ENCODE measurements at regions not wholly inside any gene's neighbourhood (a gene's known extent, or its start where the extent isn't known, plus 50 kb on each side); places are given as distances from the start of the nearest gene placed in this dataset.

- DNase-seq (ENCODE audit: low read depth in 4 of 4, low spot score in 2 of 4): no peak
Observed at GRCh38 chr12:90173499-90174197, 465.0 kb upstream of the ATP2B1 start.

DNA sequence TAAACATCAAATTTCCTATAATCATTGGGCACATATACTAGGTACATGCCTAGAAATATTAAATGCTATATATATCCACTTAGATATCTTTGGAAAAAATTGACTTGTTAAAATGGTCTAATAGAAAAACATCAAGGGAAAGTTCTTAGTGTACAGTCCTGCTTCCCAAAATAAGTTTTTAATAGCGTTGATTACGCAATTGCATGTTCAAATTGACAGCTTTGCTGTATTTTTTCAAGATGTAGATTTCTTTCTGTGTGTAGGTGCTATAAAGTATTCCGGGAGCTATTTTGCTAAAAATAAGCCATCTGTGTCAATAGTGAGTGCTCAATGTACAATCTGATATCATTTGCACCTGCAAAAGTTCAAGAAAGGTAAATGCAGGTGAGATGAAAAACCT is 463.9 kb upstream of the ATP2B1 start:
- no peak for DNase-seq (ENCODE audit: low read depth in 4 of 4, low spot score in 2 of 4)

DNA sequence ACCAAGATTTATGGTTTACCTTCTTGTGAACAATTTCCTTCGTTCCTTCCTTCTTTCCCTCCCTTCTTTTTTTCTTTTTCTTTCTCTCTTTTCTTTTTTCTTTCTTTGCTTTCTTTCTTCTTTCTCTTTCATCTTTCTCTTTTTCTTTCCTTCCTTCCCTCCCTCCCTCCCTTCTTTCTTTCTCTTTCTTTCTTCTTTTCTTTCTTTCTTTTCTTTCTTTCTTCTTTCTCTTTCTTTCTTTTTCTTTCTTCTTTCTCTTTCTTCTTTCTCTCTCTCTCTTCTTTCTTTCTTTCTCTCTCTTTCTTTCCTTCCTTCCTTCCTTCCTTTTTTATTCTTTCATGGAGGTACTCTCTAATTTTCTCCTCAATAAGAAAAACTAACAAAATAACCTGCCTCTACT is 462.1 kb upstream of the ATP2B1 start:
- DNase-seq (ENCODE audit: low read depth in 4 of 4, low spot score in 2 of 4): no peak

DNA sequence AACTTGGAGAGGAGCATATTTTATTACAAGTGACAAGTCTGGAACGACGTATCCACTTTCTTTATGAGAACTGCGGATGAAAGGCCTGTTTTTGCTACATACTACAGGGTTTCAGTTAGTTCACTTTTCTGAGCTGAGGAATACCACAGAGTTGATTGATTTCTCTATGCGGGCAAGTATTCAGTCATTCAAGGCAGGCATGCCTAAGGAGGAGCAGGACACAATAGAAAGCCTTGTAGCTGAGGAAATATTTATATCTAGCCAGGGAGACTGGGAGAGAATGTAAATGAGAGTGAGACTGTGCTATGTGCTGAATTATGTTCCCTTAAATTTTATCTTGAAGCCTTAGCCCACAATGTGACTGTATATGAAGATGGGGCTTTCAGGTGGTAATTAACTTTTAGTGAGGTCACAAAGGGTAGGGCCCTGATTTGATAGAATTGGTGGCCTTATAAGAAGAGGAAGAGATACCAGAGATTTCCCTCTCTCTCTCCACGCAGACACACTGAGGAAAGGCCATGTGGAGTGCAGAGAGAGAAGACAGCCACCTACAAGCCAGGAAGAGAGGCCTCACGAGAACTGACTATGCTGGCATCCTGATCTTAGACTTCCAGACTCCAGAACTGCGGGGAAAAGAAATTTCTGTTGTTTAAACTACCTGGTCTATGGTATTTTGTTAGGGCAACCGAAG is 459.0 kb upstream of the ATP2B1 start:
- no peak for DNase-seq (ENCODE audit: low read depth in 4 of 4, low spot score in 2 of 4)

DNA sequence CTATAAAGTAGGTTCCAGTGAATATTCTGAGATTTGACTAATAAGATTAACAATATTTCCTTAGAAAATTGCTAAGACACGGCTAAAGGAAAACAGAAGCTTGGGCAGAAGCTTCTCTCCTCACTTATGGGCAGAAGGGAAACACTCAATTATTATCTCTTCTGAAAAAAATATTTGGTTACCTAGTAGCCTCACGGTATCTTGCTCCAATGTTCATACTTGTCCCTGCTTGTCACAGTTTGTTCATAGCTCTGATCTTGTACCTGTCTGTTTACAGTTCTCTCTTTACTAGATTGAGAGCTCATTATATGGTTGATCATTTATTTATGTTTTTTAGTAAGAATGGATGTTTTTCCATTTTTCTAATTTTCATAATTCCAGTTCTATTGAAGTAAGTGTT is 458.0 kb upstream of the ATP2B1 start:
- no peak for DNase-seq (ENCODE audit: low read depth in 4 of 4, low spot score in 2 of 4)

DNA sequence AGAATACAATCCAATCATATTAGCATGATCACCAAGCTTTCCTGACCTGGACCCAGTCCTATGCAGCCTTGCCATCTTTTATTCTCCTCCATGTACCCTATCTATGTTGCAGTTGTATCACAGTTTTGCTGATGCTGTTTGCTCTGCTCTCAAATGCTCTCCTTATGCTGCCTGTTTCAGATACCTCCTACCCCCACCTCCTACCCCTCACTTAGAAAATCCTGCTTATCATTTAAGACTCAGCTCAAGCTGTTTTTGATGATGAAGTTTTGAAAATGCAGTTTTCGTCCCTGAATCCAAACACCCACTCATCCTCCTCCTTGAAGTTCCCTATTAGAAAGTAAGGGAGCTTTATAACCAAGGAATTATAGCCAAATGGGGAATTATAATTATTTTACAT is 457.4 kb upstream of the ATP2B1 start:
- no peak for DNase-seq (ENCODE audit: low read depth in 4 of 4, low spot score in 2 of 4)

DNA sequence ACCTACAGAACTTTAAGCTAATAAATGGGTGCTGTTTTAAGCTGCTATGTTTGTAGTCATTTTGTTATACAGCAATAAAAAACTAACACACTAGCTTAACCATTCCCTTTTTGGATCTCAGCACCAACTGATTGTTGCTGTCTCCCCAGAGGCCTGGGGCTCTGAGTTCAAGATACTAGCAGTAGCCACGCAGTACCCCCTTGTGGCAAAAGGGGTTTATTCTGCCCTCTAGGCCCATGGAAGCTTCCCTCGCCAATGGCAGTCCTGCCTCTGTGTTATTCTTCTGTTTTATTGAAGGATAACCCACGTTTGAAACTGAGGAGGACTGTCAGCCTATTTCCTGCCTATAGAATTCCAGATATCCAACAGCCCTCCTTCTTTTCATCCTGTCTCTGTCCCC is 455.3 kb upstream of the ATP2B1 start:
- DNase-seq (ENCODE audit: low read depth in 4 of 4, low spot score in 2 of 4): no peak

DNA sequence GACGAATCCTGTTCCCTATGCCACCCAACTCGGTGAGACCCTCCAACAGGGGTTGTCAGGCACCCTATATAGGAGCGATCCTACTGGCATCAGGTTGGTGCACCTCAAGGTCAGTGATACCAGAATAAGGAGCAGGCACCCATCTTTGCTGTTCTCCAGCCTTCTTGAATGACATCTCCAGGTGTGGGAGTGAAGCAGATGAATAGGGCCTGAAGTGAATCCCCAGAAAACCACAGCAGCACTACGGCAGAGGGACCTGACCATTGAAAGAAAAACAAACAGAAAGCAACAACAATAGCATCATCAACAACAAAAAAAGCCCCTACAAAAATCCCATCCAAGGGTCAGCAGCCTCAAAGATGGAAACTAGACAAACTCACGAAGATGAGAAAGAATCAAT is 445.2 kb upstream of the ATP2B1 start:
- no peak for DNase-seq (ENCODE audit: low read depth in 4 of 4, low spot score in 2 of 4)

GRCh38 chr12:90152897-90153624 is 444.4 kb upstream of the ATP2B1 start:
- no peak for DNase-seq (ENCODE audit: low read depth in 4 of 4, low spot score in 2 of 4)

- no peak for DNase-seq (ENCODE audit: low read depth in 4 of 4, low spot score in 2 of 4)
Observed at GRCh38 chr12:90151491-90152015, 442.9 kb upstream of the ATP2B1 start.

DNA sequence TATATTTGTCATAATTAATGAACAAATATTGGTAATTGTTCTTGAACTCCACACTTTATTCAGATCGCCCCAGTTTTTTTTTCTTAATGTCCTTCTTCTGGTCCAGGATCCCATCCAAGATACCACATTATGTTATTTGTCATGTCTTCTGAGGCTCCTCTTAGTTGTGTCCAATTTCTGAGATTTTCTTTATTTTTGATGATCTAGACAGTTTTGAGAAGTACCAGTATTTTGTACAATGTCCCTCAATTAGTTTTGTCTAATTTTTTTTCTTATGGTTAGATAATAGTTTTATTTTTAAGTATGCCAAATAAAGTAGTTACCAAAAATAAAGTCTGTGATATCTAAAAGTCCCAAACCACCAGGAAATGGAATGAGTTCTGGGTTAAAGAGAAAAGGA is 440.8 kb upstream of the ATP2B1 start:
- no peak for DNase-seq (ENCODE audit: low read depth in 4 of 4, low spot score in 2 of 4)

GRCh38 chr12:90129366-90130030 is 420.9 kb upstream of the ATP2B1 start:
- no peak for DNase-seq (ENCODE audit: low read depth in 4 of 4, low spot score in 2 of 4)

GRCh38 chr12:90128526-90128925 is 419.9 kb upstream of the ATP2B1 start:
- no peak for DNase-seq (ENCODE audit: low read depth in 4 of 4, low spot score in 2 of 4)

DNA sequence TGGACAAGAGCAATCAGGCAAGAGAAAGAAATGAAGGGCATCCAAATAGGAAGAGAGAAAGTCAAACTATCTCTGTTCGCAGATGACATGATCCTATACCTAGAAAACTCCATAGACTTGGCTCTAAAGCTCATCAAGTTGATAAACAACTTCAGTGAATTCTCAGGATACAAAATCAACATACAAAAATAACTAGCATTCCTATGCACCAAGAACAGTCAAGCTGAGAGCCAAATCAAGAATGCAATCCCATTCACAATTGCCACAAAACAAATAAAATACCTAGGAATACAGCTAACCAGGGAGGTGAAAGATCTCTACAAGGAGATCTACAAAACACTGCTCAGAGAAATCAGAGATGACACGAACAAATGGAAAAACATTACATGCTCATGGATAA is 417.5 kb upstream of the ATP2B1 start:
- no peak for DNase-seq (ENCODE audit: low read depth in 4 of 4, low spot score in 2 of 4)

DNA sequence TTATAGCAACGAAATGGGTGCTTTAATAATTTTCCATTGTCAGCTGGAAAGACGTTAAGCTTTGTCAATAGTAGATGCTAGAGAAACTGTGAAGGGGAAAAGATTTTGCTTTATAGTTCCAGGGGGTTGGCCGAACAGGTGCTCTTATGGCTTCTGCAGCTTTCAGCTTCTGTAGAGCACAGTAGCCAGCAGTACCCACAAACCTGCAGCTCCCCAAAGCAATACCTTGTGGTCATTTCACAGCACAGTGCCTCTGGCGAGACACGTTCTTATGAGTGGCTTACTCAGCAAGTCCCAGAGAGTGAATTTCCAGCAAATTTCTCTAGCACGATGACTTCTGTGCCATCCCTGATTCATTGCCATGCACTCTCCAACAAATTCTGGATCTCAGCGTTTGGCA is 416.3 kb upstream of the ATP2B1 start:
- DNase-seq (ENCODE audit: low read depth in 4 of 4, low spot score in 2 of 4): no peak

- DNase-seq (ENCODE audit: low read depth in 4 of 4, low spot score in 2 of 4): no peak
Observed at GRCh38 chr12:90124289-90124688, 415.7 kb upstream of the ATP2B1 start.

DNA sequence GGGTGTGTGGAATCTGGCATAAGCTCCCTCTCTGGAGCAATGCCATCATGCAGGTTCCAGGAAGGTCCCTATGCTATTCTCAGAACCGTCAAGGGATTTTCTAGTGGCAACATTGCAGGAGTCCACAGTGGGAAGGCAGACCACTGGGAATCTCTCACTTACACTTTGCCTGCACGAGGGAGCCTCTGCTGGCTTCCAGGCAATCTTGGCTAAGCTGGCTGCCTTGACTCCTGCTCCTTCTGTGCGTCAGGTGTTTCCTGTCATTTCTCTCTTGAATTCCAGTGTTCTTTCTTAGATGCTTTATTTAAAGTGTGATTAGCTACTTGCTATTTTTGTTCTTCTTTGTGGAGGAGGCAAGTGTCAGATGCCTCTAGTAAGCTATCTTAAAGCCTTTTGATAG is 414.0 kb upstream of the ATP2B1 start:
- DNase-seq (ENCODE audit: low read depth in 4 of 4, low spot score in 2 of 4): no peak

DNA sequence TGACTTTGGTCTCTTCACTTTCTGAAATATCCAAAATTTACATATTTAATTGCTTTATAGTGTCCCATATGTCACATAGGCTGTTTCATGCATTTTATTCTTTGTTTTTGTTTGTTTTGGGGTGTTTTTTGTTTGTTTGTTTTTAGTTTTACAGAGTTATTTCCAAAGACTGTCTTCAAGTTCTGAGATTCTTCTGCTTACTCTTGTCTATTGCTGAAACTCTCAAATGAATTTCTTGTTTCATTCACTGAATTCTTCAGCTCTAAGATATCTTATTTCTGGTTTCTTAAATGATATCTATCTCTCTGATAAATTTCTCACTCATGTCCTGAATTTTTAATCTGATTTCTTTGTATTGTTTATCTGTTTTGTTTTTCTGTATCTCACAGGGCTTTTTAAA is 412.0 kb upstream of the ATP2B1 start:
- no peak for DNase-seq (ENCODE audit: low read depth in 4 of 4, low spot score in 2 of 4)

DNA sequence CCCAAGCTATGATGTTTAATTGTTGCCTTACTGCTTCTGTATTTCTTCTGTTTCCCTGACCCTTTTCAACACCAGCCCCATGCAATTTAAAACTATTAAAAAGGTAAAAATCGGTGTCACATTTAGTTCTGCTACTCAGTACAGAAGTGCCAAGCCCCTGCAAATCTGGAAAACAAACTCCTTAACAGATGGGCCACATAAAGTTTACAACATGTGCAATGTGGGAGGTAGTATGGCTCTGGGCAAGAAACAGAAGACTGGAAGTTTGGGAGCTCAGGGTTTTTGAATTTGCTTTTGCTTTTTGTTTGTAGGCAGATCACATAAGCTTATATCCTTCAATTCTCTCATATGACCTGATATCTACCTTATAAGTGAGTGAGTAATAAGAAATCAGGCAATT is 404.0 kb upstream of the ATP2B1 start:
- DNase-seq (ENCODE audit: low read depth in 4 of 4, low spot score in 2 of 4): no peak

- DNase-seq (ENCODE audit: low read depth in 4 of 4, low spot score in 2 of 4): no peak
Observed at GRCh38 chr12:90111791-90112580, 403.3 kb upstream of the ATP2B1 start.

Data from left renal cortex interstitium (tissue), 4 donors.